Brain microvascular endothelial cell (primary cell): ENCODE measurements at regions not wholly inside any gene's neighbourhood (a gene's known extent, or its start where the extent isn't known, plus 50 kb on each side); places are given as distances from the start of the nearest gene placed in this dataset.

Experiments
- DNase-seq: peaks from one replicate; pipeline ENCODE4 v3.0.0-alpha.2; 2020
- H3K27ac ChIP-seq: fragments of 250-450 bp; sonication (Bioruptor Pico); 2 replicates; pipeline ENCODE4 v1.5.1; 2020; ENCODE audit warnings: mild to moderate bottlenecking, moderate library complexity
- H3K27me3 ChIP-seq: fragments of 250-450 bp; sonication (Bioruptor Pico); replicated peaks from 2 replicates; pipeline ENCODE4 v1.5.1; 2020; ENCODE audit warnings: mild to moderate bottlenecking
- H3K36me3 ChIP-seq: fragments of 250-450 bp; sonication (Bioruptor Pico); replicated peaks from 2 replicates; pipeline ENCODE4 v1.5.1; 2020; ENCODE audit warnings: mild to moderate bottlenecking
- H3K4me3 ChIP-seq: 2 replicates; pipeline ENCODE4 v1.5.1; 2011; ENCODE audit warnings: low read depth, mild to moderate bottlenecking, control low read depth, low read length, moderate library complexity
- in situ Hi-C: cut with HindIII; loops from 2 replicates; pipeline ENCODE4 v1.10.0; 2017; ENCODE audit warnings: low sequenced_read_pairs, low pct_ligation_motif_present
- TF ChIP-seq, protein P1 (sequence below): IDR thresholded peaks from 2 replicates; pipeline ENCODE4 v1.5.1; 2011; ENCODE audit warnings: low read depth, mild to moderate bottlenecking, moderate library complexity, low read length, control low read depth, inconsistent platforms; ENCODE audit errors: missing control alignments

DNA sequence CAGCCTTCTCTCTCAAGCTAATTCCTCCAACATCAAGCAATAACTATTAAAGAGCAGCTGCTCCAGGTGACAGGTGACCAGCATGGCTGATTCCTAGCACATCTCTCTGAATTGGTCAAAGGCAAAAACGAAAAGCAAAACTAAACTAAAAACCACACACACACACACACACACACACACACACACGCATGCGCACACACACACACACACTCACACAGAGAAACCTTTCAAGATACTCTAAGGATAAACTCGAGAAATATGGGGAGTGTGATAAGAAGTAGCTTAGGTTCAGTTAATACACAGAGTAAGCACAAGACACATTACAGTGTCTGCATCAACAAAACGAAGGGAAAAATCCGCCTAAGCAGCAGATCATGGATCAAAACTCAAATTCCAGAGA, 74.5 kb upstream of the FZD7 start:
- TF ChIP-seq, protein P1, sequence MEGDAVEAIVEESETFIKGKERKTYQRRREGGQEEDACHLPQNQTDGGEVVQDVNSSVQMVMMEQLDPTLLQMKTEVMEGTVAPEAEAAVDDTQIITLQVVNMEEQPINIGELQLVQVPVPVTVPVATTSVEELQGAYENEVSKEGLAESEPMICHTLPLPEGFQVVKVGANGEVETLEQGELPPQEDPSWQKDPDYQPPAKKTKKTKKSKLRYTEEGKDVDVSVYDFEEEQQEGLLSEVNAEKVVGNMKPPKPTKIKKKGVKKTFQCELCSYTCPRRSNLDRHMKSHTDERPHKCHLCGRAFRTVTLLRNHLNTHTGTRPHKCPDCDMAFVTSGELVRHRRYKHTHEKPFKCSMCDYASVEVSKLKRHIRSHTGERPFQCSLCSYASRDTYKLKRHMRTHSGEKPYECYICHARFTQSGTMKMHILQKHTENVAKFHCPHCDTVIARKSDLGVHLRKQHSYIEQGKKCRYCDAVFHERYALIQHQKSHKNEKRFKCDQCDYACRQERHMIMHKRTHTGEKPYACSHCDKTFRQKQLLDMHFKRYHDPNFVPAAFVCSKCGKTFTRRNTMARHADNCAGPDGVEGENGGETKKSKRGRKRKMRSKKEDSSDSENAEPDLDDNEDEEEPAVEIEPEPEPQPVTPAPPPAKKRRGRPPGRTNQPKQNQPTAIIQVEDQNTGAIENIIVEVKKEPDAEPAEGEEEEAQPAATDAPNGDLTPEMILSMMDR, result no peak
- in situ Hi-C loops, result no loop called here
- H3K36me3 ChIP-seq, result no peaks in the 10 kb centered on the region
- no peak for DNase-seq
- no peak overlapping the region for H3K4me3 ChIP-seq
- H3K27me3 ChIP-seq, result no peaks in the 10 kb centered on the region
- no peak overlapping the region for H3K27ac ChIP-seq

- DNase-seq, result no peak
- H3K27ac ChIP-seq, result no peak overlapping the region
- in situ Hi-C loops, result no loop called here
- H3K27me3 ChIP-seq, result no peaks in the 10 kb centered on the region
- TF ChIP-seq, protein P1, result no peak
- no peak overlapping the region for H3K4me3 ChIP-seq
- no peaks in the 10 kb centered on the region for H3K36me3 ChIP-seq
These were observed 74.0 kb upstream of the FZD7 start for GRCh38 chr2:201959626-201960025.

GRCh38 chr2:201960305-201960704, 73.3 kb upstream of the FZD7 start:
- Histone ChIP-seq H3K27me3 (no peaks in the 10 kb centered on the region), H3K36me3 (no peaks in the 10 kb centered on the region), H3K27ac (no peak overlapping the region), H3K4me3 (no peak overlapping the region)
- in situ Hi-C loops, result no loop called here
- DNase-seq, result no peak
- TF ChIP-seq, protein P1, result no peak

DNA sequence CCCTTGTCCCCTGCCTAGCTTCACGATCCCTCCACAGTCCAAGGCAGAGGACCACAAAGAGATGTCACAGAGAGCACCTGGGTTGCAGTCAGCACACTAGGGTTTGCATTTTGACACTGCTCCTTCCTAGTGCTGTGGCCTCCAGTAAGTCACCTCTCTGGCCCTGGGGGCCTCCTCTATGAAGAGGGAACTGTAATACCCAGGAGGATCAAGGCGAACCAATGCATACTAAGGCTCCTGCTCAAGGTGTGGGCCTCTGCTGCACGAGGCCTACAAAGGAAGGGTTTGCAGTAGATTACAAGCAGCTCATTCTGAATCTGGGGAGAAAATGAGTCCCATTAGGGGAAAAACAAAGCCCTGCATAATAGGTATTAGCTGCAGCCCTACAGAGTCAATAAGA, 72.3 kb upstream of the FZD7 start:
- DNase-seq, result no peak
- TF ChIP-seq, protein P1, result no peak
- in situ Hi-C loops, result no loop called here
- Histone ChIP-seq H3K27me3 (no peaks in the 10 kb centered on the region), H3K27ac (no peak overlapping the region), H3K4me3 (no peak overlapping the region), H3K36me3 (no peaks in the 10 kb centered on the region)

DNA sequence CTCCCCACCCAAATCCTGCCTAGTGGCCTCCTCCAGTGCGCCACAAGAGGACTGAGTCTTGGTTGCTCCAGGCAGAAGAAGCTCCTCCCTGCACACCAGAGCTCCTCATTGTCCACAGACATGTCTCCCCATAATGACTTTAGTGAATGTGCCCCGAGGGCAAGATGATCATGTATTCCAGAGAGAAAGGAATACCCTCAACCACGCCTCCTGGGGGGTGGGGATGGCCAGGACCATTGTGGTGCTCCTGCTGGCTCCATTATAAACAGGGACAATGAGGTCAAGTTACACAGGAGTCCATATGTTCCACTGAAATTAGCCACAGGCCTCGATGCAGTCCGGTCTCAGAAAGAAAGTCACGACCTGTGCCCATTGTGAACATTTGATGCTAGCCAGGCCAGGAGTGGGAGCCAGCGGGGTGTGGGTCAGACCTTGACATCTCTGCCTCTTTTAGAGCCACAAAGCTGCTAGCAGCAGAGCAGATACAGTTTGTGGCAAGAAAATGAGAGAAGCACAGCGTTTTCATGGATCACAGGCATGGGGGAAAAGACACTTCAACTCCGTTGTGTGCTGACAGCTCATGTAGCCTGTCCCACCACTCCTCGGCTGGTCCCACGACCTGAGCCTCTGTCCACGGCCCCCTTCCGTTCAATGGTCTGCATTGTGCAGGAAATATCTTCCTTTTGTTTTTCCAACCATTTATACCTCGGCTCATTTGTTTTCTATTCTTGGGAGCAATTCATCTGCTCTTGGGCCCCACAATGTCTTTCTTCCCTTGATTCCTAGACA, 70.7 kb upstream of the FZD7 start:
- H3K36me3 ChIP-seq, result no peaks in the 10 kb centered on the region
- H3K4me3 ChIP-seq, result no peak overlapping the region
- no peaks in the 10 kb centered on the region for H3K27me3 ChIP-seq
- DNase-seq, result no peak
- in situ Hi-C loops, result no loop called here
- TF ChIP-seq, protein P1, result no peak
- no peak overlapping the region for H3K27ac ChIP-seq

- H3K36me3 ChIP-seq, result no peaks in the 10 kb centered on the region
- H3K27ac ChIP-seq, result no peak overlapping the region
- no peaks in the 10 kb centered on the region for H3K27me3 ChIP-seq
- in situ Hi-C loops, result no loop called here
- no peak overlapping the region for H3K4me3 ChIP-seq
- TF ChIP-seq, protein P1, result no peak
- DNase-seq, result no peak
These were observed 69.6 kb upstream of the FZD7 start for GRCh38 chr2:201964011-201964410.
